ENCODE measurements at regions not wholly inside any gene's neighbourhood (a gene's known extent, or its start where the extent isn't known, plus 50 kb on each side); places are given as distances from the start of the nearest gene placed in this dataset.

DNA sequence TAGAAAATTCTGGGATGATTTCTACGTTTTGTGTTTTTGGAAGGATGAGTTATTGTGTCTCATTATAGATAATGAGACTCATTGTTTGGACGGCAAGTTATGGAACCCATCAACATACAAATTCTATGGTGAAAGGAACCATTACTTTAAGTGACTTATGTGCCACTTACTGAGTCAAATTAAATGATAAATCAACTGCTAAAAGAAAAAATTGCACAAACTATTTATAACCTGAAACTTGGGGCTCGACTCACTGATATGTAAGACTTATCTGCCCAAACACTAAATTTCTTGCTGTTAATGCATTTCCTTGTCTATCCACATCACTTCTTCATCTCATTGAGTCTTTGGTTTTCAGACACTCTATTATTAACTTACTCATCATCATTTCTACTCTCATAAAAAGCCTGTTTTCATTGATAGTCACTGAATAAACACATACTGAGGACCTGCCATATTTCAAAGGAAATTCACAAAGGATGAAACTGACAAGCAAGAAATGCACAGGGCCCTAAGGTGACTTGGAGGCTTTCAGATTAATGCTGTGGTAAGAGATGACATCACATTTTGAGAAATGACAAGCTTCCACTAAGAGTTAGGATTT lies 872.7 kb upstream of the ADAMTS5 start:
- DNase-seq = no peak

GRCh38 chr21:27838573-27838972 lies 871.7 kb upstream of the ADAMTS5 start:
- no peak for DNase-seq

DNA sequence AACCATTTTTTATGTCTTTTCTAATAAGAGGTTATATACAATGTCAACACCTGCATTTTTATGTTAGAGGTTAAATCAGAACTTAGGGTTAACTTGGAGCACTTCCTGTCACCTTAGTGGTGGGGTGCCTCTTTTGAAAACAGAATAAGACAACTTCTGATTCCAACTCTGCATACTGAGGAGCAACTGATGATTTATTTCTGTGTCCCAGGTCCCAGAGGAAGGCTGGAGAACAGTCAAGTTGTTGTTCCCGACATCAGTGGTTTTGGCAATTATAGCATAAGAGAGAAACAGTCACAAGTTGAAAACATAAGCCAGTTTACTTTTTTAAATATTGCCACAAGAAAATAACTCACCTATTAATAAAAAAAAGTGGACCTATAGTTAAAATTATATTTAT lies 871.0 kb upstream of the ADAMTS5 start:
- no peak for DNase-seq

DNA sequence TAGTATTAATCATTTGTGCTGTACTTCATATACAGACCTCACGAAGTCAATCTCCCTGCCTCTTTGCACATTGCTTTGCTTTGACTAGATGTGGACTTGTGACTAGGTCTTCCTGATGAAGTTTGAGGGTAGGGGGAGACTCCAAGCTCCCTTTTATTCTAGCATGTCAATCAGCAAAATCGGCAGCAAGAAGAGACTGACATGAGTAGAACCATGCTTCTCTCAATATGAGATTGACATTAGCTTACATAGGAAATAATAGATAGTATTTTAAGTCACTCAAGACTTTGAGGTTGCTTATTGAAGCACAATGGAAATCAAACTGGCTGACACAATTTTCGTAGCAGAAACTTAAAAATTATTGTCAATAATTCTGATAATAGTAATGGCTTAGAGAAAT lies 866.4 kb upstream of the ADAMTS5 start:
- no peak for DNase-seq

GRCh38 chr21:27831816-27832569 lies 865.1 kb upstream of the ADAMTS5 start:
- no peak for DNase-seq

DNA sequence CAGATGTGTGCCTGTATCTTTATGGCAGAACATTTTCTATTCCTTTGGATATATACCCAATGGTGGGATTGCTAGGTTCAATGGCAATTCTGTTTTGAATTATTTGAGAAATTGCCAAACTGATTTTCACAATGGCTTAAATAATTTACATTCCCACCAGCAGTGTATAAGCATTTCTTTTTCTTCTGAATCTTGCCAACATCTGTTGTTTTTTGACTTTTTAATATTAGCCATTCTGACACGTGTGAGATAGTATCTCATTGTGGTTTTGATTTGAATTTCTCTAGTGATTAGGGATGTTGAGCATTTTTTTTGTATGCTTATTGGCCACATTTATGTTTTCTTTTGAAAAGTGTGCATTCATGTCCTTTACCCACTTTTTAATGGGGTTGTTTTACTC lies 864.3 kb upstream of the ADAMTS5 start:
- no peak for DNase-seq

DNA sequence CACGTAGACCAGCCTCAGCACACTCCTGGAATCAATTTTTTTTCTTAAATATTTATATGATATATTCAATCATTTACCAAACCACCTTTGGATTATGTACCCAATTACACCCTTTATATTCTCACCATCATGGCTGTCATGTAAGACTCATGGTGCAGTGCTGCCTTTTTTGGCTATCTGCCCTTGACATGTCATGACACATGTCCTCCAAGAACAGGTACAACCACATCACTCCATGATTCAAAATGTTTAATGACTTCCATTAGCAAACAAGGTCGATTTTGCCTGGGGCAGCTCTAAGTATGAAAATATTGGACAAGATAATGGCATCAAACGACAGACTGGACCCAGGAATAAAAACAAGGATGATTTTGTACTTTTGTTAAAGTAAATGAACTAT lies 861.1 kb upstream of the ADAMTS5 start:
- no peak for DNase-seq

DNA sequence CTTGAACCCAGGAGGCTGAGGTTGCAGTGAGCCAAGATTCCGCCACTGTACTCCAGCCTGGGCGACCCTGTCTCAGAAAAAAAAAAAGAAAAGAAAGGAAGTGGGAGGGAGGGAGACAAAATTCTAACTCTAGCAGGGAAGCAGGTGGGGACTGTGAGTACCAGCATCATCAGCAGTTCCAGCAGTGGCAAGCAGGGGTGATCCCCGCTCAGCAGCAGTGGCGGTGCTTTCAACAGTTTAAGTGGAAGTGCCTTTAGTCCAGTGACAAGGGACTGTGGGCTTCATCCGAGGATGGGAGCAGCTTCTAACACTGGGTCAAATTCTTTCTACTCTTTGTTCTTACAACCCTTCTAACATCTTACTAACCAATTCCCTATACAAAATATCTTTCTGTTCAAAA lies 858.1 kb upstream of the ADAMTS5 start:
- DNase-seq = no peak

DNA sequence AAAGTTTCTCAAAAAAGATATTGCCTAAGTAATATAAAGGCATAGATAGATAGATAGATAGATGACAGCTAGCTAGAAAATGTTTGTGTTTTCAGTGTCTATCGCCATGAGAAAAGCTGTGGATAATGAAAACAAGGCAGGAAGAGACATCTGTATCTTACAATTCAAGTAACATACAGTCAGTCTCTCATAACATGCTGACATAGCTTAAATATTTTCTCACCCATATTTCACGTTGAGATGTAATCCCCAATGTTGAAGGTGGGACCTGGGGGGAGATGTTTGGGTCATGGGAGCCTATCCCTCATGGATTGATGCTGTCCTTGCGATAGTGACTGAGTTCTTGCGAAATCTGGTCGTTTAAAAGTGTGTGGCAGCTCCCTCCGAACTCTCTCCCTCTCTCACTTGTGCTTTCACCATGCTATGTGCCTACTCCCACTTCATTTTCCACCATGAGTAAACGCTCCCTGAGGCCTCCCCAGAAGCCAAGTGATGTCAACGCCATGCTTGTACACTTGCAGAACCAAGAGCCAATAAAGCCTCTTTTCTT lies 856.8 kb upstream of the ADAMTS5 start:
- no peak for DNase-seq

GRCh38 chr21:27820342-27820741 lies 853.5 kb upstream of the ADAMTS5 start:
- no peak for DNase-seq

- DNase-seq = no peak
These were observed 852.4 kb upstream of the ADAMTS5 start for GRCh38 chr21:27819299-27819698.

GRCh38 chr21:27818847-27819246 lies 852.0 kb upstream of the ADAMTS5 start:
- no peak for DNase-seq

DNA sequence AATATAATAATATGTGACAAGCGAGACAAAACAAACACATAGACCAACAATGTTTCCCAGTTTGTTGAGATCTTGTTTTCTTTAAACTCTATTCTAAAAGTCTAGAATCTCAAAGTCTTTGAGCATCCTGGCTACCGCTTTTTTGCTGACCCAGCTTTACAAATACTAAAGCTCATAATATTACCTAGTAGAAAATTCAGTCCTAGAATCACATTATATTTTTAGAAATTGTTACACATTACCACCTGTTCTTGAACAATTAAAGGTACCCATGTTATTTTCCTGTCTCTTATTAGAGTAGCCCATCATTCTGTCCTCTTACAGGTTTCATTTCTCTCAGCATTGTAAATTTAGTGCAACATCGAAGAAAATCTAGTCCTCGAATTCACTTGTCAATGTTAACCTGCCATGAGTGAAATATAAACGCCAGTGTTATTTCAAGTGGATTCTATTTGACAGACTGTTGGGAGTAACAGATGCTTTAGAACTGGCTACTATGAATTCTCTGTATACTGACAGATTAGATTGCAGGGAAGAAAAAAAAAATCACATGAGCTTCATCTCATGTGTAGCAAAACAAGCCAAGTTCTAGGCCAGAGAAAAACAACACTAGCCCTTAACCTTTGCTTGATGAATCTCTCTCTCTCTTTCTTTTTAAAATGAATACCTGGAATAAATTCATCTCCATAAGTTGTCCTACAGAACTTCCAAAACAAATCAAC lies 851.2 kb upstream of the ADAMTS5 start:
- DNase-seq = no peak

- no peak for DNase-seq
These were observed 850.2 kb upstream of the ADAMTS5 start for GRCh38 chr21:27817074-27817473.

GRCh38 chr21:27816301-27816700 lies 849.4 kb upstream of the ADAMTS5 start:
- DNase-seq = no peak

GRCh38 chr21:27814226-27814625 lies 847.3 kb upstream of the ADAMTS5 start:
- no peak for DNase-seq

GRCh38 chr21:27813750-27814149 lies 846.9 kb upstream of the ADAMTS5 start:
- DNase-seq = no peak

GRCh38 chr21:27813344-27813743 lies 846.5 kb upstream of the ADAMTS5 start:
- DNase-seq = no peak

GRCh38 chr21:27812279-27812678 lies 845.4 kb upstream of the ADAMTS5 start:
- DNase-seq = no peak

- DNase-seq = no peak
These were observed 842.0 kb upstream of the ADAMTS5 start for GRCh38 chr21:27808923-27809322.

- DNase-seq = no peak
These were observed 840.7 kb upstream of the ADAMTS5 start for GRCh38 chr21:27807596-27807995.

GRCh38 chr21:27806281-27806680 lies 839.4 kb upstream of the ADAMTS5 start:
- DNase-seq = no peak

GRCh38 chr21:27805696-27806095 lies 838.8 kb upstream of the ADAMTS5 start:
- no peak for DNase-seq

GRCh38 chr21:27804515-27804914 lies 837.6 kb upstream of the ADAMTS5 start:
- DNase-seq = no peak

Data from T-helper 1 cell (primary cell).